HFF-Myc (cell line): ENCODE measurements at regions not wholly inside any gene's neighbourhood (a gene's known extent, or its start where the extent isn't known, plus 50 kb on each side); places are given as distances from the start of the nearest gene placed in this dataset.

Experiments
- DNase-seq: peaks from one replicate; pipeline ENCODE4 v3.0.0-alpha.2; 2011; ENCODE audit warnings: low read depth; ENCODE audit errors: extremely low read depth
- H3K4me3 ChIP-seq: replicated peaks from 2 replicates; pipeline ENCODE4 v1.5.1; 2011; ENCODE audit warnings: low read depth, mild to moderate bottlenecking, control low read depth, low read length
- TF ChIP-seq, protein P1 (sequence below): IDR thresholded peaks from 2 replicates; pipeline ENCODE4 v1.5.1; 2012; ENCODE audit warnings: mild to moderate bottlenecking, low read depth, low read length, control low read depth; ENCODE audit errors: missing control alignments

DNA sequence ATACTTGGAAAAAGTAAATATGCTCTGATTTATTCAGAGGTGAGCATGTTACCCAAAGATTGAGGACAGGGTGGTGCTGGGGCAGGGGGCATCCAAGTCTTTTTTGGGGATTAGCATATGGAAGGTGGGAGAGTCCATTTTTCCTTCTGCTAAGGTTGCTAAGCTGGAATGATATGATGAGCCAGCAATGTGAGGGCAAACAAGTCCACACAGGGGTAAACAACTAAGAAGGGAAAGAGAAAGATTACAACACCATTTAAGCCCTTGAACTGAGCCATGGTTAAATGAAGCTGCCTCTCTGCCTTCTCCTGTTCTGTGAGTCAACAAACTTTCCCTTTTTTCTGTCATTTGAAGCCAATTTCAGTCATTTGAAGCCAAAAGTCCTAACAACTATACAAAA lies 89.0 kb downstream of the RPL22L1 start:
- TF ChIP-seq, protein P1, sequence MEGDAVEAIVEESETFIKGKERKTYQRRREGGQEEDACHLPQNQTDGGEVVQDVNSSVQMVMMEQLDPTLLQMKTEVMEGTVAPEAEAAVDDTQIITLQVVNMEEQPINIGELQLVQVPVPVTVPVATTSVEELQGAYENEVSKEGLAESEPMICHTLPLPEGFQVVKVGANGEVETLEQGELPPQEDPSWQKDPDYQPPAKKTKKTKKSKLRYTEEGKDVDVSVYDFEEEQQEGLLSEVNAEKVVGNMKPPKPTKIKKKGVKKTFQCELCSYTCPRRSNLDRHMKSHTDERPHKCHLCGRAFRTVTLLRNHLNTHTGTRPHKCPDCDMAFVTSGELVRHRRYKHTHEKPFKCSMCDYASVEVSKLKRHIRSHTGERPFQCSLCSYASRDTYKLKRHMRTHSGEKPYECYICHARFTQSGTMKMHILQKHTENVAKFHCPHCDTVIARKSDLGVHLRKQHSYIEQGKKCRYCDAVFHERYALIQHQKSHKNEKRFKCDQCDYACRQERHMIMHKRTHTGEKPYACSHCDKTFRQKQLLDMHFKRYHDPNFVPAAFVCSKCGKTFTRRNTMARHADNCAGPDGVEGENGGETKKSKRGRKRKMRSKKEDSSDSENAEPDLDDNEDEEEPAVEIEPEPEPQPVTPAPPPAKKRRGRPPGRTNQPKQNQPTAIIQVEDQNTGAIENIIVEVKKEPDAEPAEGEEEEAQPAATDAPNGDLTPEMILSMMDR = no peak
- H3K4me3 ChIP-seq = no peak overlapping the region
- DNase-seq = no peak

DNA sequence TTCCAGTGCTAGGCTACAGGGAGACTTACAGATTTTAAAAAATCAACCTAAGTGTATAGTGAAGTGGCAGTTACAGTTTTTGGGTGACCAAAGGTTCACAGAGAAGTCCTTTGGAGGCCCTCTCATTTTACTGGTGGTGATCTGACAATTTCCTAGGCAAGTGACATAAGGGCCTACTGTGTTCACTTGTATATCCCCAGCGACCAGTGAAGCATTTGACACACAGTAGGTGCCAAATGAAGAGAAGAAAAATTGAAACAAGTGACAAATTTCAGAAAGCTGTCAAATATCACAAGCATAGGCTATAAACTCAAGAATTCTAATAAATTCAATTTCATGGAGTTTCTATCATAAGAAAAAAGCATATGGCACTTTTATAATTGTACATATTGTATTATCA lies 89.5 kb downstream of the RPL22L1 start:
- TF ChIP-seq, protein P1 = no peak
- DNase-seq = no peak
- no peak overlapping the region for H3K4me3 ChIP-seq

DNA sequence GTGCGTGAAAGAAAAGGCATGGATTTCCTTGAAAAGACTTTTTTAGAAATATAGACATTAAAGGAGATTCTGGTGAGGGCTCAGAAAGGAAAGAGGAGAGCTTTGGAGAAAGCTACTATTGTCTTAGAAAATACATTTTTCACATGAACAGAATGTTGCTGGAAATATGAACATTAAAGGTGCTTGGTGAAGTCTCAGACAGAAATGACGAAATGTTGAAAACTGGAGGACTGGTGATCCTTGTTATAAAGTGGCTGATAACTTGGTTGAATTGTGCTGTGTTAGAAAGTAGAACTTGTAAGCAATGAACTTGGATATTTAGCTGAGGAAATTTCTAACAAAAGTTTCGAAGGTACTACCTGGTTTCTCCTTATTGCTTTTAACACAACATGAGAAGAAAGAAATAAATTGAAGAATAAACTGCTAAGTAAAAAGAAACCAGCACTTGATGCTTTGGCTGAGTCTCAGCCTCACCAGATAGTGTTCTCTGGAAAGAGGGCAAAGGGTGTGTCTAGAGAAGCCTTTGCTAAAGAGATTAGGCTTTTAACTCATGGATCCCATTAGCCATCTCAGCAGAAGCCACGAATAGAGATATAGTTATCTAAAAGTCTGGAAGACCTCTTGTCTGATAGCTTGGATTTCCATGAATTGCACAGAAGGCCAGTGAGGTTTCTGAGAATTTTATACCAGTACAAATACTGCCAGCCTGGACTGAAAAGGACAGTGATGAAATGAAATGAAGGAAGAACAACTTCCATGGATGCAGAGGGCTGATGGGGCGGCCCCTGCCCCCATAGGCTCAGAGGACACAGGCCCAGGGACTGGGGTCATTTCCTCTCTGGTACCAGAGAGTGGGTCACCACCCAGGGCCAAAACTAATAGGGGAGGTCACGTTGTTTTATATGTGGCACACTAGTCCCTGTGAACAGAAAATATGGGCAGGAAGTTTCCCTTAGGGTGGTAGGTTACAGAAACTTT lies 91.5 kb downstream of the RPL22L1 start:
- TF ChIP-seq, protein P1 = no peak
- DNase-seq = no peak
- H3K4me3 ChIP-seq = no peak overlapping the region

DNA sequence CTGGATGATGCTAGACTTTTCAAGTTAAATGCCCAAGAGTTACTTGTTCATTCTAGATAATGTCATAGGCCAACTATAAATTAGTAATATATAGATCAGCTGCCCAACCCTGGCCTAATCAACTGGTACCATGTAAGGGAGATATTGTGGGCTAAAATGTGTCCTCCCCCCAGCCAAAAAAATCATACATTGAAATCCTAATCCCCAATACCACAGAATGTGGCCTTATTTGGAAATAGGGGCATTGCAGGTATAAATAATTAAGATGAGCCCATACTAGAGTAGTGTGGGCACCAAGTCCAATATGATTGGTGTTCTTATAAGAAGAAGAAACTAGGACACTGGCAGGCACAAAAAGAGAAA lies 92.5 kb downstream of the RPL22L1 start:
- DNase-seq = no peak
- no peak overlapping the region for H3K4me3 ChIP-seq
- TF ChIP-seq, protein P1 = no peak

DNA sequence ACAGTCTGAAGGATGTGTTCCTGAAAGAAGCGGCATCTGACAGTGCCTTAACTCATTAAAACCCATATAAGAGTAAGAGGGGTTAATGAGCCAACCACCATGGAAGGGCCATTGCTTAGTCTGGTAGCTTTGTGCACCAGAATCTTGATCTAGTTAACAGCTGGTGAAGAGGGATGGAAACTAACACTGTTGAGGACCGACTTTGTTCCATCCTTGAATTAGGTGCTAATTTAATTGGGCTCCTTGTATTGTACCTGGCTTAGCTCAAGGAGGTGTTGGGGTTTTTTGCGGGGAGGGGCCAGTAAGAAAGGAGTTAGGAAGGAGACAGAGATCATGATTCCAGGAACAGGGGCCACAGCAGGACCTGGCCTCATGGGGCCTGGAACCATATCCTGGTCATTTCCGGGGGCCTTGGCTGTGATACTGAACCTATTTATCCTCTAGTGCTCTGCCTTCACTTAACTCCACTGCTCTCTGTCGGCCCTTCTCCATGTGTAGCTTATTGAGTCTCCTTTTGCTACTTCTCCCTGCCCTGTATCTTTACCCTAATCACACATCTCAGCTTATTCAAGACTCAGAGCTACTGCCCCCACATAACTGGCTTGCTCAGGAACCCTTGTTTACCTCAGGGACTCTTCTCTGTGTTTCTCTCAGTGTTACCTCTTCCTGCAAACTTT lies 93.0 kb downstream of the RPL22L1 start:
- TF ChIP-seq, protein P1 = no peak
- H3K4me3 ChIP-seq = no peak overlapping the region
- DNase-seq = no peak

DNA sequence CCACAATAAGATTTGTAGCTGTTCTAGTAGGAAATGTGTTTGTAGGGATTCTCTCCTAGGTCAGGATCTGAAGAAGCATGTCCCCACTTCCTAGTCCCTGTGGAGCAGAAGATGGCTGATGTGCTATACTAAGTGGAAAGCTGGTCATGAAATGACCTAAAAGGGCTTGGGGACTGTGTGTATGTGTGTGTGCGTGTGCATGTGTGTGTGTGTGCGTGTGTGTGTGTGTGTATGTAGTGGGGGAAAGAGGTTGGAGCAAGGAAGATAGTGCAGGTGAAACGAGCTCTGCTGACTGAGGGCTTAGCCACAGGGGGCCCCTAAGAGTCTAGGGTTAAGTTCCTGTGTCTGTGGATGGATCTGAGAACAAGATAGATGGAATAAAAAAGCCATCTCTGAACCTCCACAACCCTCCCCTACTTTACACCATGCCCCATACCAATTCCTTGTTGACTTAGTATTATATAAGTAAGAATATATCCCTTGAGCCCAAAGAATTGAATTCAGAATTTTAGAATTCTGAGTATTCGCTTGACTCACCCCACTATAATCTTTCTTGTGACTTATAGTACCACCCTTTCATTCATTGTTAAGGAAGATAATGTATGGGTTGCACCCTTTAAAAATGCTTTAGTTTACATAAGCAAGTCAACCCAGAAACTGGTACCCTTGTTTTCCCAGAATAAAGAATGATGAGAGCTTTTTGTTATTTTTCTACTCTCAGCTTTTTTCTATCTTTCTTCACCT lies 96.1 kb downstream of the RPL22L1 start:
- TF ChIP-seq, protein P1 = no peak
- no peak for DNase-seq
- H3K4me3 ChIP-seq = no peak overlapping the region
